ENCODE measurements at regions not wholly inside any gene's neighbourhood (a gene's known extent, or its start where the extent isn't known, plus 50 kb on each side); places are given as distances from the start of the nearest gene placed in this dataset.

- no peak for TF ChIP-seq ZNF707 (CRISPR knock-in tag; conservative IDR thresholded peaks at IDR 0.05)
- no peak for DNase-seq (ENCODE audit: extremely low read depth in 1 of 4, low spot score in 3 of 4)
- no peak overlapping the region for H3K4me3 ChIP-seq
- H3K9ac ChIP-seq (ENCODE audit: insufficient read depth in 1 of 2, low read depth in 2 of 2, low read length in 2 of 2) = no peak overlapping the region
- no peak overlapping the region for H3K4me2 ChIP-seq (ENCODE audit: insufficient read depth, low read length)
- H3K27ac ChIP-seq (ENCODE audit: extremely low read depth, low read depth, low read length) = no peak overlapping the region
- H3K36me3 ChIP-seq (ENCODE audit: control insufficient read depth, insufficient read depth, low read length) = no peaks in the 10 kb centered on the region
- H3K4me1 ChIP-seq (replicated peaks in 1 of 2; ENCODE audit: control insufficient read depth in 2 of 2, insufficient read depth in 2 of 2, low read length in 2 of 2) = no peaks in the 10 kb centered on the region
- no peaks in the 10 kb centered on the region for H3K9me1 ChIP-seq (ENCODE audit: control insufficient read depth, insufficient read depth, low read length)
- no peak overlapping the region for H2AFZ ChIP-seq (ENCODE audit: low read depth, low read length)
- no peaks in the 10 kb centered on the region for H4K20me1 ChIP-seq (replicated peaks; ENCODE audit: control insufficient read depth, insufficient read depth, low read length)
- CTCF ChIA-PET (ENCODE audit: low intra/inter-chr PET ratio) = interaction anchor here (1.5 kb wide), 1 partner anchor 123 kb away, joined by 5 read pairs; no protein-coding TSS in a partner anchor
- H3K9me3 ChIP-seq (replicated peaks; ENCODE audit: control insufficient read depth, insufficient read depth, low read depth, low read length) = no peaks in the 10 kb centered on the region
- in situ Hi-C loops (cut with MboI) (loop anchor here (10.0 to 25.0 kb wide), 2 partner anchors 579 to 1912 kb away; no protein-coding TSS in a partner anchor), intact Hi-C loops (cut with micrococcal nuclease) (loop anchor here (10.0 kb wide), 1 partner anchor 252 kb away; no protein-coding TSS in a partner anchor)
- no peak for FAIRE-seq
- peaks cover under 1 to 3% of the 10 kb centered on the region in 2 experiments; a peak in 1 of 5 replicates for H3K27me3 ChIP-seq (ENCODE audit: control insufficient read depth in 2 of 2, insufficient read depth in 2 of 2, low read length in 2 of 2)
- under 1% methylated on average over 11 of the region's 12 CpGs for WGBS (ENCODE audit: insufficient coverage, low coverage, missing lambda C conversion rate)
- H3K79me2 ChIP-seq (ENCODE audit: control insufficient read depth, insufficient read depth, low read length) = no peaks in the 10 kb centered on the region
- POLR2A ChIA-PET = interaction anchor here (1.0 kb wide), 1 partner anchor 9 kb away, joined by 3 read pairs; no protein-coding TSS in a partner anchor
- ATAC-seq = no peak
- BruUV-seq (replicated peaks) = no TSS peak
Observed at GRCh38 chr3:159882790-159883779, 105.5 kb upstream of the IL12A start.
